ENCODE measurements at regions not wholly inside any gene's neighbourhood (a gene's known extent, or its start where the extent isn't known, plus 50 kb on each side); places are given as distances from the start of the nearest gene placed in this dataset.
"Not testable (repeated sequence)": the region's sequence is repeated elsewhere in the genome, so short reads cannot be mapped to it uniquely, and the experiment has no call there.

GRCh38 chr12:14099994-14100393 lies 118.6 kb upstream of the GRIN2B start:
- Histone ChIP-seq H3K27me3 (ENCODE audit: control insufficient read depth in 2 of 2, insufficient read depth in 2 of 2, low read length in 2 of 2) (no peaks in the 10 kb centered on the region), H3K9me3 (ENCODE audit: control insufficient read depth in 2 of 3, low read length in 3 of 3) (no peaks in the 10 kb centered on the region), H3K4me1 (ENCODE audit: control insufficient read depth in 2 of 2, insufficient read depth in 2 of 2, low read length in 2 of 2) (no peaks in the 10 kb centered on the region), H3K27ac (ENCODE audit: low read depth, low read length) (no peak overlapping the region), H3K4me3 (ENCODE audit: low read length) (no peak overlapping the region), H3K36me3 (ENCODE audit: control insufficient read depth in 2 of 3, insufficient read depth in 3 of 3, low read length in 3 of 3) (no peaks in the 10 kb centered on the region)
- ATAC-seq: no peak
- ChIA-PET POLR2A (no interaction called here), CTCF (no interaction called here)
- Mint-ChIP-seq H3K4me1 (no peaks in the 10 kb centered on the region), H3K9me3 (peaks cover 0 to 34% (median 10%) of the 10 kb centered on the region in 11 donors), H3K36me3 (peaks cover 0 to 5% (median 0%) of the 10 kb centered on the region in 5 donors), H3K27ac (no peak overlapping the region), H3K27me3 (peaks cover 0 to 23% (median 5%) of the 10 kb centered on the region in 5 donors), H3K4me3 (no peak overlapping the region)
- intact Hi-C loops (cut with micrococcal nuclease): no loop called here
- DNase-seq: no peak

- H3K9me3 ChIP-seq (ENCODE audit: control insufficient read depth in 2 of 3, low read length in 3 of 3); H3K36me3 Mint-ChIP-seq; intact Hi-C loops (cut with micrococcal nuclease); H3K27ac ChIP-seq (ENCODE audit: low read depth, low read length); POLR2A ChIA-PET; H3K4me3 Mint-ChIP-seq; CTCF ChIA-PET; H3K4me3 ChIP-seq (ENCODE audit: low read length); H3K4me1 Mint-ChIP-seq; H3K27ac Mint-ChIP-seq; H3K27me3 ChIP-seq (ENCODE audit: control insufficient read depth in 2 of 2, insufficient read depth in 2 of 2, low read length in 2 of 2); ATAC-seq; H3K36me3 ChIP-seq (ENCODE audit: control insufficient read depth in 2 of 3, insufficient read depth in 3 of 3, low read length in 3 of 3); DNase-seq; H3K4me1 ChIP-seq (ENCODE audit: control insufficient read depth in 2 of 2, insufficient read depth in 2 of 2, low read length in 2 of 2): not testable (repeated sequence)
- Mint-ChIP-seq H3K27me3 (peaks cover 0 to 23% (median 5%) of the 10 kb centered on the region in 5 donors), H3K9me3 (peaks cover 0 to 34% (median 10%) of the 10 kb centered on the region in 11 donors)
Measured at GRCh38 chr12:14101556-14101955, 120.2 kb upstream of the GRIN2B start.

GRCh38 chr12:14111230-14111865 lies 129.9 kb upstream of the GRIN2B start:
- ChIA-PET CTCF (no interaction called here), POLR2A (no interaction called here)
- H3K4me3 Mint-ChIP-seq: no peak overlapping the region
- Histone ChIP-seq H3K36me3 (ENCODE audit: control insufficient read depth in 2 of 3, insufficient read depth in 3 of 3, low read length in 3 of 3) (no peaks in the 10 kb centered on the region), H3K4me3 (ENCODE audit: low read length) (no peak overlapping the region), H3K27ac (ENCODE audit: low read depth, low read length) (no peak overlapping the region), H3K27me3 (ENCODE audit: control insufficient read depth in 2 of 2, insufficient read depth in 2 of 2, low read length in 2 of 2) (no peaks in the 10 kb centered on the region), H3K4me1 (ENCODE audit: control insufficient read depth in 2 of 2, insufficient read depth in 2 of 2, low read length in 2 of 2) (no peaks in the 10 kb centered on the region), H3K9me3 (ENCODE audit: control insufficient read depth in 2 of 3, low read length in 3 of 3) (no peaks in the 10 kb centered on the region)
- peak overlapping the region in 1 of 9 donors; percentile 17 for H3K27ac Mint-ChIP-seq
- H3K27me3 Mint-ChIP-seq: peaks cover 0 to 30% (median 11%) of the 10 kb centered on the region in 5 donors
- H3K36me3 Mint-ChIP-seq: no peaks in the 10 kb centered on the region
- no peak for ATAC-seq
- no peak for DNase-seq
- H3K9me3 Mint-ChIP-seq: peaks cover 0 to 6% (median 0%) of the 10 kb centered on the region in 11 donors
- H3K4me1 Mint-ChIP-seq: peaks cover 0 to 3% (median 0%) of the 10 kb centered on the region in 7 donors
- intact Hi-C loops (cut with micrococcal nuclease): no loop called here

- Mint-ChIP-seq H3K27ac (no peak overlapping the region), H3K36me3 (no peaks in the 10 kb centered on the region), H3K9me3 (peaks cover 0 to 22% (median 4%) of the 10 kb centered on the region in 11 donors), H3K27me3 (peaks cover 0 to 32% (median 11%) of the 10 kb centered on the region in 5 donors), H3K4me1 (peaks cover 0 to 3% (median 0%) of the 10 kb centered on the region in 7 donors), H3K4me3 (no peak overlapping the region)
- Histone ChIP-seq H3K4me3 (ENCODE audit: low read length) (no peak overlapping the region), H3K27me3 (ENCODE audit: control insufficient read depth in 2 of 2, insufficient read depth in 2 of 2, low read length in 2 of 2) (no peaks in the 10 kb centered on the region), H3K27ac (ENCODE audit: low read depth, low read length) (no peak overlapping the region), H3K9me3 (ENCODE audit: control insufficient read depth in 2 of 3, low read length in 3 of 3) (no peaks in the 10 kb centered on the region), H3K4me1 (ENCODE audit: control insufficient read depth in 2 of 2, insufficient read depth in 2 of 2, low read length in 2 of 2) (no peaks in the 10 kb centered on the region), H3K36me3 (ENCODE audit: control insufficient read depth in 2 of 3, insufficient read depth in 3 of 3, low read length in 3 of 3) (no peaks in the 10 kb centered on the region)
- intact Hi-C loops (cut with micrococcal nuclease): no loop called here
- DNase-seq (no peak), ATAC-seq (no peak)
- POLR2A ChIA-PET: no interaction called here
- CTCF ChIA-PET: no interaction called here
Measured at GRCh38 chr12:14113031-14113430, 131.6 kb upstream of the GRIN2B start.

GRCh38 chr12:14126692-14127091 lies 145.3 kb upstream of the GRIN2B start:
- Mint-ChIP-seq H3K4me1 (no peaks in the 10 kb centered on the region), H3K36me3 (peaks cover 0 to 5% (median 0%) of the 10 kb centered on the region in 5 donors), H3K9me3 (peaks cover 0 to 20% (median 9%) of the 10 kb centered on the region in 11 donors), H3K27me3 (peaks cover 0 to 26% (median 12%) of the 10 kb centered on the region in 5 donors), H3K4me3 (no peak overlapping the region), H3K27ac (no peak overlapping the region)
- Histone ChIP-seq H3K9me3 (ENCODE audit: control insufficient read depth in 2 of 3, low read length in 3 of 3) (peaks cover 0 to 8% (median 0%) of the 10 kb centered on the region in 3 experiments), H3K27me3 (ENCODE audit: control insufficient read depth in 2 of 2, insufficient read depth in 2 of 2, low read length in 2 of 2) (no peaks in the 10 kb centered on the region), H3K4me1 (ENCODE audit: control insufficient read depth in 2 of 2, insufficient read depth in 2 of 2, low read length in 2 of 2) (no peaks in the 10 kb centered on the region), H3K27ac (ENCODE audit: low read depth, low read length) (no peak overlapping the region), H3K36me3 (ENCODE audit: control insufficient read depth in 2 of 3, insufficient read depth in 3 of 3, low read length in 3 of 3) (no peaks in the 10 kb centered on the region), H3K4me3 (ENCODE audit: low read length) (no peak overlapping the region)
- ATAC-seq (no peak), DNase-seq (no peak)
- ChIA-PET CTCF (no interaction called here), POLR2A (no interaction called here)
- intact Hi-C loops (cut with micrococcal nuclease): no loop called here

- ATAC-seq: no peak
- Mint-ChIP-seq H3K4me3 (no peak overlapping the region), H3K36me3 (peaks cover 0 to 5% (median 0%) of the 10 kb centered on the region in 5 donors), H3K9me3 (peaks cover 0 to 16% (median 8%) of the 10 kb centered on the region in 11 donors), H3K27me3 (peaks cover 0 to 23% (median 18%) of the 10 kb centered on the region in 5 donors), H3K4me1 (no peaks in the 10 kb centered on the region), H3K27ac (no peak overlapping the region)
- Histone ChIP-seq H3K4me3 (ENCODE audit: low read length) (no peak overlapping the region), H3K4me1 (ENCODE audit: control insufficient read depth in 2 of 2, insufficient read depth in 2 of 2, low read length in 2 of 2) (no peaks in the 10 kb centered on the region), H3K9me3 (ENCODE audit: control insufficient read depth in 2 of 3, low read length in 3 of 3) (peaks cover 0 to 8% (median 0%) of the 10 kb centered on the region in 3 experiments), H3K27me3 (ENCODE audit: control insufficient read depth in 2 of 2, insufficient read depth in 2 of 2, low read length in 2 of 2) (no peaks in the 10 kb centered on the region), H3K36me3 (ENCODE audit: control insufficient read depth in 2 of 3, insufficient read depth in 3 of 3, low read length in 3 of 3) (no peaks in the 10 kb centered on the region), H3K27ac (ENCODE audit: low read depth, low read length) (no peak overlapping the region)
- no peak for DNase-seq
- intact Hi-C loops (cut with micrococcal nuclease): no loop called here
- CTCF ChIA-PET: no interaction called here
- POLR2A ChIA-PET: no interaction called here
Measured at GRCh38 chr12:14129611-14130195, 148.3 kb upstream of the GRIN2B start.

- H3K4me1 Mint-ChIP-seq: no peaks in the 10 kb centered on the region
- no peak overlapping the region for H3K27ac Mint-ChIP-seq
- CTCF ChIA-PET: no interaction called here
- Histone ChIP-seq H3K4me1 (ENCODE audit: control insufficient read depth in 2 of 2, insufficient read depth in 2 of 2, low read length in 2 of 2) (no peaks in the 10 kb centered on the region), H3K27ac (ENCODE audit: low read depth, low read length) (no peak overlapping the region), H3K36me3 (ENCODE audit: control insufficient read depth in 2 of 3, insufficient read depth in 3 of 3, low read length in 3 of 3) (no peaks in the 10 kb centered on the region), H3K27me3 (ENCODE audit: control insufficient read depth in 2 of 2, insufficient read depth in 2 of 2, low read length in 2 of 2) (no peaks in the 10 kb centered on the region), H3K9me3 (ENCODE audit: control insufficient read depth in 2 of 3, low read length in 3 of 3) (no peaks in the 10 kb centered on the region), H3K4me3 (ENCODE audit: low read length) (no peak overlapping the region)
- no peak for ATAC-seq
- no peak for DNase-seq
- no peaks in the 10 kb centered on the region for H3K36me3 Mint-ChIP-seq
- peaks cover 0 to 19% (median 11%) of the 10 kb centered on the region in 5 donors for H3K27me3 Mint-ChIP-seq
- intact Hi-C loops (cut with micrococcal nuclease): no loop called here
- POLR2A ChIA-PET: no interaction called here
- H3K9me3 Mint-ChIP-seq: peaks cover 0 to 3% (median 0%) of the 10 kb centered on the region in 11 donors
- no peak overlapping the region for H3K4me3 Mint-ChIP-seq
Measured at GRCh38 chr12:14135996-14136395, 154.6 kb upstream of the GRIN2B start.
